HEK293 (cell line): ENCODE measurements at regions not wholly inside any gene's neighbourhood (a gene's known extent, or its start where the extent isn't known, plus 50 kb on each side); places are given as distances from the start of the nearest gene placed in this dataset.

Source experiments
- CTCF ChIA-PET: fragments of 350-600 bp; formaldehyde crosslinking; extraction: SDS; loops from one replicate; lab custom pipeline; 2021; ENCODE audit warnings: antibody characterized with exemption; lab: Yijun Ruan, JAX
- POLR2A ChIA-PET: fragments of 300-600 bp; formaldehyde crosslinking; extraction: SDS; loops from one replicate; lab custom pipeline; 2020; ENCODE audit warnings: antibody characterized with exemption, inconsistent platforms; lab: Yijun Ruan, JAX
- H3K27ac ChIP-seq: fragments of 200-500 bp; sonication (Bioruptor generic); 2 replicates; pipeline ENCODE4 v1.5.1; 2014; ENCODE audit warnings: low read depth, low read length, control low read depth, inconsistent platforms; ENCODE audit errors: extremely low read depth
- H3K36me3 ChIP-seq, 2 experiments: fragments of 200-500 bp in 1 of 2; sonication (Bioruptor generic) in 1 of 2; 1 replicate in 1 of 2; 2 replicates in 1 of 2; pipeline ENCODE4 v1.5.1; 2014 to 2017; ENCODE audit warnings: inconsistent platforms in 2 of 2, low read length in 2 of 2; ENCODE audit not compliant: control insufficient read depth in 2 of 2, insufficient read depth in 1 of 2
- H3K4me1 ChIP-seq: fragments of 200-500 bp; sonication (Bioruptor generic); 2 replicates; pipeline ENCODE4 v1.5.1; 2014; ENCODE audit warnings: mild to moderate bottlenecking, low read length, inconsistent platforms; ENCODE audit not compliant: control insufficient read depth, insufficient read depth
- H3K4me3 ChIP-seq: 2 replicates; pipeline ENCODE4 v1.5.1; 2011; ENCODE audit warnings: low read depth, mild to moderate bottlenecking, control low read depth, low read length, moderate library complexity
- H3K9me3 ChIP-seq: fragments of 200-500 bp; sonication (Bioruptor generic); 2 replicates; pipeline ENCODE4 v1.5.1; 2014; ENCODE audit warnings: low read depth, low read length, inconsistent platforms; ENCODE audit not compliant: control insufficient read depth, insufficient read depth
- GLIS1 ChIP-seq: fragments of 450-650 bp; formaldehyde crosslinking; IDR thresholded peaks from 2 replicates; pipeline ENCODE4 v1.5.1; 2016; ENCODE audit warnings: missing biosample characterization, missing genetic modification characterization
- IKZF3 ChIP-seq: fragments of 450-650 bp; IDR thresholded peaks from 2 replicates; pipeline ENCODE4 v1.5.0; 2018; ENCODE audit warnings: missing biosample characterization, mild to moderate bottlenecking, missing genetic modification characterization, moderate library complexity
- KLF1 ChIP-seq: fragments of 450-650 bp; formaldehyde crosslinking; IDR thresholded peaks from 2 replicates; pipeline ENCODE4 v1.5.1; 2016; ENCODE audit warnings: missing biosample characterization, missing genetic modification characterization
- SP3 ChIP-seq: fragments of 450-650 bp; formaldehyde crosslinking; IDR thresholded peaks from 2 replicates; pipeline ENCODE4 v1.5.1; 2016; ENCODE audit warnings: missing biosample characterization, missing genetic modification characterization
- TCF7L2 ChIP-seq: IDR thresholded peaks from 2 replicates; pipeline ENCODE4 v1.6.1; 2011; ENCODE audit warnings: low read depth, mild to moderate bottlenecking, inconsistent platforms, low read length, moderate library complexity, borderline replicate concordance
- YY1 ChIP-seq: fragments of 450-650 bp; formaldehyde crosslinking; IDR thresholded peaks from 2 replicates; pipeline ENCODE4 v1.5.1; 2018; ENCODE audit warnings: missing biosample characterization, missing genetic modification characterization
- ZFHX2 ChIP-seq: fragments of 450-650 bp; formaldehyde crosslinking; conservative IDR thresholded peaks from 2 replicates; pipeline ENCODE4 v1.5.1; 2016; ENCODE audit warnings: missing biosample characterization, missing genetic modification characterization
- ZNF114 ChIP-seq: fragments of 450-650 bp; formaldehyde crosslinking; IDR thresholded peaks from 2 replicates; pipeline ENCODE4 v1.5.0; 2017; ENCODE audit warnings: missing biosample characterization, missing genetic modification characterization
- ZNF133 ChIP-seq: fragments of 450-650 bp; formaldehyde crosslinking; IDR thresholded peaks from 2 replicates; pipeline ENCODE4 v1.5.1; 2016; ENCODE audit warnings: missing biosample characterization, missing genetic modification characterization
- ZNF138 ChIP-seq: fragments of 450-650 bp; formaldehyde crosslinking; IDR thresholded peaks from 2 replicates; pipeline ENCODE4 v1.5.1; 2016; ENCODE audit warnings: missing biosample characterization, missing genetic modification characterization, borderline replicate concordance
- ZNF221 ChIP-seq: fragments of 450-650 bp; formaldehyde crosslinking; IDR thresholded peaks from 2 replicates; pipeline ENCODE4 v1.5.1; 2017; ENCODE audit warnings: missing biosample characterization, missing genetic modification characterization, borderline replicate concordance
- ZNF26 ChIP-seq: fragments of 450-650 bp; formaldehyde crosslinking; IDR thresholded peaks from 2 replicates; pipeline ENCODE4 v1.5.1; 2016; ENCODE audit warnings: missing biosample characterization, missing genetic modification characterization
- ZNF292 ChIP-seq: fragments of 450-650 bp; formaldehyde crosslinking; IDR thresholded peaks from 2 replicates; pipeline ENCODE4 v1.5.1; 2016; ENCODE audit warnings: low read depth, missing biosample characterization, missing genetic modification characterization, borderline replicate concordance
- ZNF324 ChIP-seq: fragments of 450-650 bp; formaldehyde crosslinking; IDR thresholded peaks from 2 replicates; pipeline ENCODE4 v1.5.1; 2016; ENCODE audit warnings: missing biosample characterization, missing genetic modification characterization
- ZNF488 ChIP-seq: fragments of 450-650 bp; formaldehyde crosslinking; IDR thresholded peaks from 2 replicates; pipeline ENCODE4 v1.5.1; 2016; ENCODE audit warnings: missing biosample characterization, missing genetic modification characterization
- ZNF510 ChIP-seq: fragments of 450-650 bp; formaldehyde crosslinking; IDR thresholded peaks from 2 replicates; pipeline ENCODE4 v1.5.1; 2018; ENCODE audit warnings: mild to moderate bottlenecking, missing genetic modification characterization, missing biosample characterization; ENCODE audit not compliant: insufficient replicate concordance
- ZNF548 ChIP-seq: fragments of 450-650 bp; formaldehyde crosslinking; IDR thresholded peaks from 2 replicates; pipeline ENCODE4 v1.5.1; 2016; ENCODE audit warnings: missing biosample characterization, missing genetic modification characterization
- ZNF549 ChIP-seq: fragments of 450-650 bp; IDR thresholded peaks from 2 replicates; pipeline ENCODE4 v1.5.1; 2018; ENCODE audit warnings: missing biosample characterization, missing genetic modification characterization, mild to moderate bottlenecking, inconsistent platforms, moderate library complexity
- ZNF560 ChIP-seq: fragments of 450-650 bp; formaldehyde crosslinking; IDR thresholded peaks from 2 replicates; pipeline ENCODE4 v1.5.1; 2017; ENCODE audit warnings: missing biosample characterization, missing genetic modification characterization, borderline replicate concordance
- ZNF621 ChIP-seq: fragments of 450-650 bp; formaldehyde crosslinking; IDR thresholded peaks from 2 replicates; pipeline ENCODE4 v1.5.1; 2017; ENCODE audit warnings: missing biosample characterization, missing genetic modification characterization
- ZNF626 ChIP-seq: fragments of 450-650 bp; sonication (Bioruptor Pico); formaldehyde crosslinking; IDR thresholded peaks from 2 replicates; pipeline ENCODE4 v1.5.1; 2018; ENCODE audit warnings: missing biosample characterization, missing genetic modification characterization, inconsistent platforms
- ZSCAN23 ChIP-seq: fragments of 450-650 bp; formaldehyde crosslinking; IDR thresholded peaks from 2 replicates; pipeline ENCODE4 v1.5.1; 2016; ENCODE audit warnings: missing biosample characterization, missing genetic modification characterization
- TF ChIP-seq, protein P1 (sequence below): fragments of 450-650 bp; formaldehyde crosslinking; IDR thresholded peaks from 2 replicates; pipeline ENCODE4 v1.5.1; 2016; ENCODE audit warnings: missing biosample characterization, missing genetic modification characterization

DNA sequence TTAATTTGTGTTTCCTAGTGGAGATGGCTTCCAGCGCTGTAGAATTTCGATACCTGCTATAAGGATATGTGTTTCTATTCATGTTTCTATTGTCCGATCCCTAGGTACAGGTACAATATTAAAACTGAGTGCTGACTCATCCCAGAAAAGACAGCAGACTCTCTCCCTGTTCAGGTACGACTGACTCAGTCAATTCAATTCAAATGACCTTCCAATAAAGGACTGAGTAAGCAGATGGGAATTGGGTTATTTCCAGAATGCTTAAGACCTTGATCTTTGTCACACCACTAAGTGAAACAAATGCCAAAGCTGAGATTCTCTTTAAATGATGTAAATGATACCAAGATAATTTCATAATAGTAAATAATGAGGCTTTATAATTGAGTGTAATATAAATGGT is 1596.9 kb downstream of the RPA4 start:
- H3K4me3 ChIP-seq: no peak overlapping the region
- CTCF ChIA-PET: no interaction called here
- H3K4me1 ChIP-seq: no peaks in the 10 kb centered on the region
- H3K27ac ChIP-seq: no peak overlapping the region
- no peaks in the 10 kb centered on the region for H3K36me3 ChIP-seq
- POLR2A ChIA-PET: no interaction called here
- no peak for TF ChIP-seq ZNF26 (tag by site-specific recombination)
- TF ChIP-seq YY1 (tag by site-specific recombination): no peak
- no peak for TF ChIP-seq GLIS1 (tag by site-specific recombination)
- TF ChIP-seq ZNF324 (tag by site-specific recombination): no peak
- no peak for TF ChIP-seq ZNF560
- TF ChIP-seq ZNF221 (tag by site-specific recombination): no peak
- TF ChIP-seq ZFHX2 (tag by site-specific recombination): no peak
- TF ChIP-seq TCF7L2: no peak
- TF ChIP-seq ZNF114 (tag by site-specific recombination): no peak
- no peak for TF ChIP-seq ZNF549 (tag by site-specific recombination)
- TF ChIP-seq, protein P1, sequence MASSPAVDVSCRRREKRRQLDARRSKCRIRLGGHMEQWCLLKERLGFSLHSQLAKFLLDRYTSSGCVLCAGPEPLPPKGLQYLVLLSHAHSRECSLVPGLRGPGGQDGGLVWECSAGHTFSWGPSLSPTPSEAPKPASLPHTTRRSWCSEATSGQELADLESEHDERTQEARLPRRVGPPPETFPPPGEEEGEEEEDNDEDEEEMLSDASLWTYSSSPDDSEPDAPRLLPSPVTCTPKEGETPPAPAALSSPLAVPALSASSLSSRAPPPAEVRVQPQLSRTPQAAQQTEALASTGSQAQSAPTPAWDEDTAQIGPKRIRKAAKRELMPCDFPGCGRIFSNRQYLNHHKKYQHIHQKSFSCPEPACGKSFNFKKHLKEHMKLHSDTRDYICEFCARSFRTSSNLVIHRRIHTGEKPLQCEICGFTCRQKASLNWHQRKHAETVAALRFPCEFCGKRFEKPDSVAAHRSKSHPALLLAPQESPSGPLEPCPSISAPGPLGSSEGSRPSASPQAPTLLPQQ (tag by site-specific recombination): no peak
- TF ChIP-seq ZNF510 (tag by site-specific recombination): no peak
- no peak for TF ChIP-seq ZNF488 (tag by site-specific recombination)
- TF ChIP-seq ZNF548: no peak
- H3K9me3 ChIP-seq: no peaks in the 10 kb centered on the region

DNA sequence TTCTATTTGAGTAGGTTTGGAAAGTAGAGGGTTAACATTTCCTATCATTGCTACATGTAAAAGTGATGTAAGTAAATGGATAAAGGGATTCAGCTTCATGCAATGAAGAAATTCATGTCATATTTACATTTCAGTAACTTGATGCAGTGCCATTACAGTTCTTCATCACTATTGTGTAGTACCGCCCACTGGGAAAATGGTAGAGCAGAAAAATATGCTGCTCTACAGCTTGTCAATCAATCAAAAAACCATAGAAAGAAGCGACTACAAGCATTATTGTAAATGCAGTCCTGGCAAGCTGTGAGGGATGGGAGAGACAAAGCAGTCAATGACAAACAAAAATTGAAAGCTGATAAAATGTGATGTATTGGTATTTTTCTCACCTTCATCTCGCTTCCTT is 1597.9 kb downstream of the RPA4 start:
- H3K4me3 ChIP-seq: no peak overlapping the region
- TF ChIP-seq ZNF138 (tag by site-specific recombination): no peak
- TF ChIP-seq ZNF626 (tag by site-specific recombination): no peak
- no peak for TF ChIP-seq ZNF621 (tag by site-specific recombination)
- no peak for TF ChIP-seq SP3 (tag by site-specific recombination)
- no peak for TF ChIP-seq ZSCAN23
- no peak for TF ChIP-seq ZNF133 (tag by site-specific recombination)
- no peak for TF ChIP-seq IKZF3 (tag by site-specific recombination)
- no peak for TF ChIP-seq KLF1 (tag by site-specific recombination)
- TF ChIP-seq ZNF292 (tag by site-specific recombination): no peak
- H3K4me1 ChIP-seq: no peaks in the 10 kb centered on the region
- no peaks in the 10 kb centered on the region for H3K36me3 ChIP-seq
- CTCF ChIA-PET: interaction anchor here (0.6 kb wide), 1 partner anchor 368 kb away, joined by 4 read pairs; no protein-coding TSS in a partner anchor
- no peaks in the 10 kb centered on the region for H3K9me3 ChIP-seq
- no peak overlapping the region for H3K27ac ChIP-seq
- POLR2A ChIA-PET: no interaction called here
